ENCODE measurements at regions not wholly inside any gene's neighbourhood (a gene's known extent, or its start where the extent isn't known, plus 50 kb on each side); places are given as distances from the start of the nearest gene placed in this dataset.

GRCh38 chr3:135368316-135368715 lies 573.3 kb downstream of the EPHB1 start:
- H3K9me3 ChIP-seq (replicated peaks in 1 of 2; ENCODE audit: control insufficient read depth in 1 of 2, insufficient read depth in 1 of 2, low read length in 2 of 2) = no peaks in the 10 kb centered on the region
- no peaks in the 10 kb centered on the region for H3K79me2 ChIP-seq (ENCODE audit: insufficient read depth, low read length)
- H3K27me3 Mint-ChIP-seq (ENCODE audit: low read depth in 3 of 3) = peaks cover 0 to 3% (median 0%) of the 10 kb centered on the region in 3 donors
- no peaks in the 10 kb centered on the region for H3K27me3 ChIP-seq (ENCODE audit: control insufficient read depth in 2 of 2, insufficient read depth in 2 of 2, low read length in 2 of 2)
- no peak for DNase-seq
- WGBS (ENCODE audit: insufficient coverage) = 0% methylated on average over 2 of the region's 3 CpGs
- H3K27ac ChIP-seq (ENCODE audit: low read depth in 1 of 2, low read length in 2 of 2) = no peak overlapping the region
- H3K4me1 ChIP-seq (ENCODE audit: control insufficient read depth in 1 of 2, insufficient read depth in 2 of 2, low read length in 2 of 2) = no peaks in the 10 kb centered on the region
- no peaks in the 10 kb centered on the region for H3K4me1 Mint-ChIP-seq
- no peak for TF ChIP-seq CTCF (IDR thresholded peaks at IDR 0.05)
- H3K4me2 ChIP-seq (replicated peaks; ENCODE audit: extremely low read depth, low read length, poor library complexity, severe bottlenecking) = no peak overlapping the region
- H3K27ac Mint-ChIP-seq = no peak overlapping the region
- intact Hi-C loops (cut with micrococcal nuclease) = no loop called here
- no peak overlapping the region for H2AFZ ChIP-seq (ENCODE audit: insufficient read depth, low read depth, low read length, poor library complexity, severe bottlenecking)
- H3K9ac ChIP-seq (ENCODE audit: insufficient read depth, low read length, poor library complexity, severe bottlenecking) = no peak overlapping the region
- H3K9me3 Mint-ChIP-seq = peaks cover 0 to 3% (median 0%) of the 10 kb centered on the region in 7 donors
- no peak overlapping the region for H3K4me3 Mint-ChIP-seq
- H3K4me3 ChIP-seq (replicated peaks in 1 of 3; ENCODE audit: low read depth in 2 of 3, low read length in 3 of 3) = no peak overlapping the region
- H4K20me1 ChIP-seq (ENCODE audit: insufficient read depth, low read length) = no peaks in the 10 kb centered on the region
- H3K36me3 ChIP-seq (replicated peaks in 1 of 2; ENCODE audit: control insufficient read depth in 1 of 2, insufficient read depth in 2 of 2, low read length in 2 of 2) = no peaks in the 10 kb centered on the region
- H3K36me3 Mint-ChIP-seq = no peaks in the 10 kb centered on the region

- H4K20me1 ChIP-seq (ENCODE audit: insufficient read depth, low read length) = no peaks in the 10 kb centered on the region
- H3K9ac ChIP-seq (ENCODE audit: insufficient read depth, low read length, poor library complexity, severe bottlenecking) = no peak overlapping the region
- H3K27me3 Mint-ChIP-seq (ENCODE audit: low read depth in 3 of 3) = peaks cover 0 to 3% (median 0%) of the 10 kb centered on the region in 3 donors
- WGBS (ENCODE audit: insufficient coverage) = no CpG with 5 or more reads among the region's 3 CpGs
- H3K4me3 ChIP-seq (replicated peaks in 1 of 3; ENCODE audit: low read depth in 2 of 3, low read length in 3 of 3) = no peak overlapping the region
- peaks cover 0 to 3% (median 0%) of the 10 kb centered on the region in 7 donors for H3K9me3 Mint-ChIP-seq
- no peak overlapping the region for H3K27ac Mint-ChIP-seq
- H3K4me2 ChIP-seq (replicated peaks; ENCODE audit: extremely low read depth, low read length, poor library complexity, severe bottlenecking) = no peak overlapping the region
- H3K36me3 Mint-ChIP-seq = no peaks in the 10 kb centered on the region
- no peaks in the 10 kb centered on the region for H3K9me3 ChIP-seq (replicated peaks in 1 of 2; ENCODE audit: control insufficient read depth in 1 of 2, insufficient read depth in 1 of 2, low read length in 2 of 2)
- no peak overlapping the region for H3K4me3 Mint-ChIP-seq
- H3K27me3 ChIP-seq (ENCODE audit: control insufficient read depth in 2 of 2, insufficient read depth in 2 of 2, low read length in 2 of 2) = no peaks in the 10 kb centered on the region
- H3K36me3 ChIP-seq (replicated peaks in 1 of 2; ENCODE audit: control insufficient read depth in 1 of 2, insufficient read depth in 2 of 2, low read length in 2 of 2) = no peaks in the 10 kb centered on the region
- no peak overlapping the region for H2AFZ ChIP-seq (ENCODE audit: insufficient read depth, low read depth, low read length, poor library complexity, severe bottlenecking)
- no peaks in the 10 kb centered on the region for H3K4me1 ChIP-seq (ENCODE audit: control insufficient read depth in 1 of 2, insufficient read depth in 2 of 2, low read length in 2 of 2)
- no peaks in the 10 kb centered on the region for H3K4me1 Mint-ChIP-seq
- TF ChIP-seq CTCF (IDR thresholded peaks at IDR 0.05) = no peak
- no peak overlapping the region for H3K27ac ChIP-seq (ENCODE audit: low read depth in 1 of 2, low read length in 2 of 2)
- intact Hi-C loops (cut with micrococcal nuclease) = no loop called here
- DNase-seq = no peak
- no peaks in the 10 kb centered on the region for H3K79me2 ChIP-seq (ENCODE audit: insufficient read depth, low read length)
These were observed 573.7 kb downstream of the EPHB1 start for GRCh38 chr3:135368781-135369180.
